Neutrophil (primary cell): ENCODE measurements at regions not wholly inside any gene's neighbourhood (a gene's known extent, or its start where the extent isn't known, plus 50 kb on each side); places are given as distances from the start of the nearest gene placed in this dataset.

ENCODE experiments used
- H3K27ac ChIP-seq: fragments of 200-600 bp; sonication (generic); 2 replicates; pipeline ENCODE4 v1.5.1; 2016; ENCODE audit warnings: mild to moderate bottlenecking, moderate library complexity
- H3K27me3 ChIP-seq: fragments of 200-600 bp; sonication (generic); 2 replicates; pipeline ENCODE4 v1.6.0; 2016; ENCODE audit warnings: mild to moderate bottlenecking
- H3K36me3 ChIP-seq: fragments of 200-600 bp; sonication (generic); 2 replicates; pipeline ENCODE4 v1.5.1; 2017
- H3K4me1 ChIP-seq, 2 experiments: fragments of 200-600 bp in 1 of 2; sonication (generic) in 1 of 2; 1 replicate in 1 of 2; 2 replicates in 1 of 2; pipeline versions ENCODE4 v1.5.1 to v1.6.1; 2013 to 2016; ENCODE audit warnings: low read depth in 1 of 2, low read length in 1 of 2, mild to moderate bottlenecking in 1 of 2, moderate library complexity in 1 of 2; ENCODE audit not compliant: control insufficient read depth in 1 of 2, insufficient read depth in 1 of 2
- H3K4me3 ChIP-seq, 2 experiments: fragments of 200-600 bp in 1 of 2; sonication (generic) in 1 of 2; 1 replicate in 1 of 2; 2 replicates in 1 of 2; pipeline ENCODE4 v1.5.1; 2013 to 2016; ENCODE audit warnings: low read depth in 1 of 2, low read length in 1 of 2, mild to moderate bottlenecking in 1 of 2, moderate library complexity in 1 of 2
- H3K9me3 ChIP-seq: fragments of 200-600 bp; sonication (generic); 2 replicates; pipeline ENCODE4 v1.5.1; 2016
- CTCF ChIP-seq: fragments of 200-600 bp; sonication (generic); IDR thresholded peaks from 2 replicates; pipeline ENCODE4 v1.5.1; 2016; ENCODE audit warnings: antibody characterized with exemption

GRCh38 chr7:156192921-156193320 is 380.7 kb upstream of the SHH start:
- no peaks in the 10 kb centered on the region for H3K27me3 ChIP-seq
- TF ChIP-seq CTCF, result no peak
- no peak overlapping the region for H3K4me3 ChIP-seq

GRCh38 chr7:156191090-156191489 is 378.8 kb upstream of the SHH start:
- Histone ChIP-seq H3K27me3 (no peaks in the 10 kb centered on the region), H3K4me1 (no peaks in the 10 kb centered on the region), H3K36me3 (no peaks in the 10 kb centered on the region), H3K9me3 (no peaks in the 10 kb centered on the region), H3K27ac (no peak overlapping the region), H3K4me3 (no peak overlapping the region)
- TF ChIP-seq CTCF, result no peak

More at GRCh38 chr7:156192921-156193320, 380.7 kb upstream of the SHH start:
- H3K9me3 ChIP-seq, result no peaks in the 10 kb centered on the region
- H3K36me3 ChIP-seq, result no peaks in the 10 kb centered on the region
- no peak overlapping the region for H3K27ac ChIP-seq
- H3K4me1 ChIP-seq, result no peaks in the 10 kb centered on the region

GRCh38 chr7:156185076-156185475 is 372.8 kb upstream of the SHH start:
- H3K27me3 ChIP-seq, result no peaks in the 10 kb centered on the region
- no peak overlapping the region for H3K27ac ChIP-seq
- H3K4me1 ChIP-seq, result no peaks in the 10 kb centered on the region
- H3K36me3 ChIP-seq, result no peaks in the 10 kb centered on the region
- no peak overlapping the region for H3K4me3 ChIP-seq
- no peak for TF ChIP-seq CTCF
- H3K9me3 ChIP-seq, result no peaks in the 10 kb centered on the region

- Histone ChIP-seq H3K9me3 (no peaks in the 10 kb centered on the region), H3K27me3 (no peaks in the 10 kb centered on the region), H3K36me3 (no peaks in the 10 kb centered on the region), H3K4me3 (no peak overlapping the region), H3K27ac (no peak overlapping the region), H3K4me1 (no peaks in the 10 kb centered on the region)
- no peak for TF ChIP-seq CTCF
Measured at GRCh38 chr7:156184164-156184563, 371.9 kb upstream of the SHH start.

- TF ChIP-seq CTCF, result no peak
- H3K9me3 ChIP-seq, result no peaks in the 10 kb centered on the region
Measured at GRCh38 chr7:156180451-156181229, 368.4 kb upstream of the SHH start.

More at GRCh38 chr7:156180451-156181229, 368.4 kb upstream of the SHH start:
- no peak overlapping the region for H3K4me3 ChIP-seq
- no peaks in the 10 kb centered on the region for H3K27me3 ChIP-seq
- no peaks in the 10 kb centered on the region for H3K4me1 ChIP-seq
- H3K27ac ChIP-seq, result no peak overlapping the region
- H3K36me3 ChIP-seq, result no peaks in the 10 kb centered on the region
